ENCODE measurements at regions not wholly inside any gene's neighbourhood (a gene's known extent, or its start where the extent isn't known, plus 50 kb on each side); places are given as distances from the start of the nearest gene placed in this dataset.

DNA sequence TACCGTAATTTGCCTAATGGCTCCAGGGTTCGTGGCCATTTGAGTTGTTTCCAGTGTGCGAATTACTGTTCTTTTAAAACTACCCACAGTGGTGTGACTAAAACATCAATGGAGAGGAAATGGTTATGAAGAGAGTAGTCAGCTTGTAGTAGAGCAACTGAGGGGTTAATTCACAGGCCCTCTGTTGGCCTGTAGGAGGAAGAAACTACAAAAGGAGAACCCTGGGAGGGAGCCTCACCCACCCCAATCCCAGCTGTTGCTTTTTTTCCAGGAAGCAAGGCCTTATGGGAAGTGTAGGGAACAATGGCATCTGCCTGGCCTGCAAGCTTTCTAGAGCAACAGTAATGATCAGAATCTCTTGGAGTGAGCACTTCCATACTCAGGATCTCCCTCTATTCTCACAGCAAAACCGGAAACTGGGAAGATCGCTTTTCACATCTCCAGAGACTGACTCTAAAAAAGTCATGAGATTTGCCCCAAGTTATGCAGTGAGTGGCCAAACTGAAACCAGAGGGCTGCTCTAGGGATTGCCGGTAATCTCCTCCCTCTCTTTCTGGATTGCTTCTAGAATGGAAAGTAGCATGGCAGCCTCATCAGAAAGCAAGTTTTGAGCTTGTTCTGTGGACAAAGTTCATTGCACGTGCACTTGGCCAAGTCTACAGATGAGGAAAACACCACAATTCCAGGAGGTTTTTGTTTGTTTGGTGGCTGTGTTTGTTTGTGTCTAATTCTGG, 125.3 kb upstream of the PWP1 start:
- no peak for DNase-seq (ENCODE audit: low spot score)
- ATAC-seq (ENCODE audit: low FRiP score) = no peak
- TF ChIP-seq, protein P1, sequence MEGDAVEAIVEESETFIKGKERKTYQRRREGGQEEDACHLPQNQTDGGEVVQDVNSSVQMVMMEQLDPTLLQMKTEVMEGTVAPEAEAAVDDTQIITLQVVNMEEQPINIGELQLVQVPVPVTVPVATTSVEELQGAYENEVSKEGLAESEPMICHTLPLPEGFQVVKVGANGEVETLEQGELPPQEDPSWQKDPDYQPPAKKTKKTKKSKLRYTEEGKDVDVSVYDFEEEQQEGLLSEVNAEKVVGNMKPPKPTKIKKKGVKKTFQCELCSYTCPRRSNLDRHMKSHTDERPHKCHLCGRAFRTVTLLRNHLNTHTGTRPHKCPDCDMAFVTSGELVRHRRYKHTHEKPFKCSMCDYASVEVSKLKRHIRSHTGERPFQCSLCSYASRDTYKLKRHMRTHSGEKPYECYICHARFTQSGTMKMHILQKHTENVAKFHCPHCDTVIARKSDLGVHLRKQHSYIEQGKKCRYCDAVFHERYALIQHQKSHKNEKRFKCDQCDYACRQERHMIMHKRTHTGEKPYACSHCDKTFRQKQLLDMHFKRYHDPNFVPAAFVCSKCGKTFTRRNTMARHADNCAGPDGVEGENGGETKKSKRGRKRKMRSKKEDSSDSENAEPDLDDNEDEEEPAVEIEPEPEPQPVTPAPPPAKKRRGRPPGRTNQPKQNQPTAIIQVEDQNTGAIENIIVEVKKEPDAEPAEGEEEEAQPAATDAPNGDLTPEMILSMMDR (IDR thresholded peaks at IDR 0.05) = no peak

DNA sequence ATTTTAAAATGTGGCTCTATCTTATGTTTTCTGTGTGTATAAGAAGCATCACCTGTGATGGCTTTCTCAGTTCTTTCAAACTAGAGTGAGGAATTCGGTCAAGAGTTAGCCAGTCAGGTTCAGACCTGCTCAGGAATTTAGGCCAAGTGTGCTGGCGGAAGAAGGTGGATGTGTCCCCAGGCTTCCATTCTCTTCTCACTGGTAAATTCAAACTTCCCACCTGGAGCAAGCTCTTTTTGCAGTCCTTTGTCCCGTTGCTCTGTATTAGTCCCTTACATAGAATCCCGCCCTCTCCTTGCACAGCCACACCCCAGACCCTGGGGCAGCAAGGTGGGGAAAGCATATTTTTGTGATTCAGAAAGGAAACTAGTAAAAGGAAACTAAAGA, 124.7 kb upstream of the PWP1 start:
- TF ChIP-seq, protein P1 (IDR thresholded peaks at IDR 0.05) = no peak
- no peak for DNase-seq (ENCODE audit: low spot score)
- ATAC-seq (ENCODE audit: low FRiP score) = no peak

DNA sequence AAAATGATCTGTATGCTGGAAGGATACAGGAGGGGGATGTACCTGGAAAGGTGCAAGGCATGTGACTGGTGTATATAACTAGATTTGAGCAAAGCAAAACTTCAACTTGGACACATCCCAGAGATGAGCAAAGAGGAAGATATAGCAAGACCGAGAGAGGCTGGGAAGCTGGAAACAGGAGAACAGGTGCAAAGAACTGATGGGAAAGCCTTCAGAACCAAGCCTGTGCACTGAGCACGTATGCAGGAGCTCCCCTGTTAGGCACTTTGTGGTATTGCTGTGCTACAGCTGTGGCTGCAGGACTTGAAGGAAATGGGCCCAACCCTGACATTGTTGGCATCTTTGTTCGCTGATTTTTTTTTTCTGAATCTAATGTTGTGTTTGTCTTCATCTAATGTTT, 120.7 kb upstream of the PWP1 start:
- ATAC-seq (ENCODE audit: low FRiP score) = no peak
- no peak for DNase-seq (ENCODE audit: low spot score)
- TF ChIP-seq, protein P1 (IDR thresholded peaks at IDR 0.05) = no peak

DNA sequence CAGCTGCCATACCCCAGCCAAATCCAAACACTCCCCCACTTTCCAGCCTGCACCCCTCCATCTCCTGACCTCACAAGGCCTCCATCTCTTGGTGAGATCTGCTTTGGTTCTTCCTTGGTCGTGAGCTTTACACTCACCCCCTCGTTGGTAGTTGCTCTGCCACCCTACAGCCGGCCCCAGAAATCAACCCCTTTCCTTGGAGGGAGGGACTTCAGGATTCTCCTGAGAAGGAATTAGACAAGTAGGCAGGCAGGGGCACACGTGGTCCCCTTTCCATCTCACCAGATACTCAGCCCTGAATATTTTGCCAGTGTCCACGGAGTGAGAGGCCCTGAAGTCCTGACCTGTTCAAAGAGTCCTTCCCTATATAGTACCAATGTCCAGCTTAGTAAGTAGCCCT, 120.0 kb upstream of the PWP1 start:
- ATAC-seq (ENCODE audit: low FRiP score) (no peak), DNase-seq (ENCODE audit: low spot score) (no peak)

GRCh38 chr12:107567876-107568619, 117.6 kb upstream of the PWP1 start:
- TF ChIP-seq, protein P1 (IDR thresholded peaks at IDR 0.05) = no peak
- no peak for DNase-seq (ENCODE audit: low spot score)
- no peak for ATAC-seq (ENCODE audit: low FRiP score)

More for the DNA sequence above, 120.0 kb upstream of the PWP1 start:
- TF ChIP-seq, protein P1 (IDR thresholded peaks at IDR 0.05) = no peak

DNA sequence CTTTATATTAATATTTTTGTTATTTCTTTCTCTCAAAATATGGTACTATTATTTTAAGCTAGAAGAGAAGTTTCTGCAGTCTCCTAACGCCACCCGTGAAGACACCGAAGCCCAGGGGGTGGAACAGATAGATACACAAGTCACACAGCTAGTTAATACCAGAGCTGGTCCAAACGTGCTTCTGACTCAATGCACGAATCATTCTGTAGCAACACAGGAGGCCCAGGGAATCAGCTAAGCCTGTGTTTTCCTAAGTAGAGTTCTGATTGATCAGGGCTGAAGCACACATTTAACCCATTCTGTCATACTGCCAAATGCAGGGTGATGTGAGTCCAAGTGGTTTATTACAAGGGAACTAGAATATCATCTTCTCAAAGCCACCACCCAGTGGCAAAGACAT, 116.9 kb upstream of the PWP1 start:
- ATAC-seq (ENCODE audit: low FRiP score) (no peak), DNase-seq (ENCODE audit: low spot score) (no peak)
- TF ChIP-seq, protein P1 (IDR thresholded peaks at IDR 0.05) = no peak

DNA sequence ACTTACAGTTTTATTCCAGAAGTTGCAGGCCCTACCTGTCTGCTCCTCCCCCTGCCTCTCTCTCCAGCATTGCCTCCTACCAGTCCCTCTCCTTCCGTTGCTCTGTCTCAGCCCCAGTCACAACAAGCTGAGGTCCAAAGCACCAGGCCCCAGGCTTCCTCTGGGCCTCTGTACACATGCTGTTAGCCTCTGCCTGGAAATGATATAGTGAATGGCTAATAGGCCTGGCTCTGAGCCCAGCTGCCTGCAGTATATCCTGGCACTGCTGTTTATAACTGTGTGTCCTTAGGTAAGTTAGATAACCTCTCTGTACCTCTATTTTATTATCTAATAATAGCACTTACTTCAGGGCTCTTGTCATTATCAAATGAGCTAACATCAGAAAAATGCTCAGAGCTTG, 114.9 kb upstream of the PWP1 start:
- DNase-seq (ENCODE audit: low spot score) (no peak), ATAC-seq (ENCODE audit: low FRiP score) (no peak)
- TF ChIP-seq, protein P1 (IDR thresholded peaks at IDR 0.05) = no peak

All from omental fat pad (tissue), 3 donors.